GM13977 (cell line): ENCODE measurements at regions not wholly inside any gene's neighbourhood (a gene's known extent, or its start where the extent isn't known, plus 50 kb on each side); places are given as distances from the start of the nearest gene placed in this dataset.

Experiments used
- DNase-seq: peaks from one replicate; pipeline ENCODE4 v3.0.0; 2012; ENCODE audit warnings: low spot score
- CTCF ChIP-seq: IDR thresholded peaks from 2 replicates; pipeline ENCODE4 v1.5.1; 2012; ENCODE audit warnings: mild to moderate bottlenecking, control low read depth; ENCODE audit not compliant: insufficient read depth; ENCODE audit errors: extremely low read depth, missing control alignments
- in situ Hi-C: fragments of 300-500 bp; cut with MboI; formaldehyde crosslinking; loops from one replicate; pipeline ENCODE4 v1.12.0; 2022; ENCODE audit warnings: low sequenced_read_pairs, low pct_unique_long_range_greater_than_20kb, mixed read lengths, inconsistent platforms; ENCODE audit not compliant: unreplicated experiment

GRCh38 chr20:43293068-43293786 lies 103.5 kb upstream of the PTPRT start:
- TF ChIP-seq CTCF, result no peak
- in situ Hi-C loops, result no loop called here
- DNase-seq, result no peak

DNA sequence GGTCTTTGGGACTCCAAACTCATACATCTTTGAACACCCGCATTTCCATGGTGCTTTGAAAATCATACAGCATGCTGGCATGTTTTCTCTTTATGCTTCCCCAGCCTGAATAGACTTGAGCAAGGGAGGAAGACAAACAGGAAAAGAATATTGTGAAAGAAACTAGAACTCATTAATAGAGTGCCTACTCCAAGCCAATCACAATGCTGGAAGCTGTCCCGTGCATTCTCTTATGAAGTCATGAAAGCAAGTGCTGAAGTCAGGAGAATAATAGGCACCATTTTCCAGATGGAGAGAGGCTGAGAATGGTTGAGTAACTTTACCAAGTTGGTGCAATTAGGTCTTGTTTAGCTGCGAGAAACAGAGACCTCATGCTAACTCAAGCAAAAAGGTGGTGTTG lies 102.5 kb upstream of the PTPRT start:
- no peak for TF ChIP-seq CTCF
- no peak for DNase-seq
- in situ Hi-C loops, result no loop called here

DNA sequence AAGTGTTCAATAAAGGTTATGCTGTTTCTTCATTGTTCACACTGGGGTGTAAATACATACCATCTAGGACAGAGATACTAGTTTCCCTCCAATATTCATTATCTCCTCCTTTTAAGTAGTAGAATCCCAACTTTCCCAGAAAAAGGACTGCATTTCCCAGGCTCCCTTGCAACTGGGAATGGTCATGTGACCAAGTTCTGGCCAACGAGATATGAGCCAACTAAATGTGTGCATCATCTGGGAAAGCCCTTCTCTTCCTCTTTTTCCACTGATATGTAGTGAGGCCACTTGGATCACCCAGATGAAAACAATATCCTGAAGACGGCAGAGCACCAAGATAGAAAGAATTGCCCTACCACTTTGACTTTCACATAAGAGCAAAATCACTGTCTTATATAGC lies 97.9 kb upstream of the PTPRT start:
- in situ Hi-C loops, result no loop called here
- DNase-seq, result no peak
- no peak for TF ChIP-seq CTCF

- no peak for TF ChIP-seq CTCF
- no peak for DNase-seq
- in situ Hi-C loops, result no loop called here
Measured at GRCh38 chr20:43285170-43285569, 95.5 kb upstream of the PTPRT start.

DNA sequence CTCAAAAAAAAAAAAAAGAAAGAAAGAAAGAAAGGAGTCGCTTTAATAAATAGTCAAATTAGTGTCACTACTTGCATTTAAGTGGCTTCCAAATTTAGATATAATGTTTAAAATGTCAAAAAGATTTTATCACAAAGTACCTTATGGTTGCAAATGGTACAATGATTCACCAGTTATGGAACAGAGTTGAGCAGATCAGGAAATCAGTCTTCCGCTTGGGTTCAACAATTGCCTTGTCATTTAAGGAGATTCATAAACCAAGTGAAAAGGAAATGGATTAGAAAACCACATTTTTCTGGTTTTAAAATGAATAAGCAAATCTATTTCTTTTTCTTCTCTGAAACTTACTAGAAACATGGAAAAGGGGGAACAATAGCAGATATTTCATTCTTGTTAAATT lies 94.8 kb upstream of the PTPRT start:
- DNase-seq, result no peak
- no peak for TF ChIP-seq CTCF
- in situ Hi-C loops, result no loop called here

GRCh38 chr20:43283126-43283525 lies 93.4 kb upstream of the PTPRT start:
- in situ Hi-C loops, result no loop called here
- TF ChIP-seq CTCF, result no peak
- no peak for DNase-seq
